Fibroblast of villous mesenchyme (primary cell): ENCODE measurements at regions not wholly inside any gene's neighbourhood (a gene's known extent, or its start where the extent isn't known, plus 50 kb on each side); places are given as distances from the start of the nearest gene placed in this dataset.
A peak's percentile ranks its signal among the peaks of the same experiment; 100 is the strongest.

Experiments used
- DNase-seq: peaks from one replicate; pipeline ENCODE4 v3.0.0-alpha.2; 2010; ENCODE audit warnings: low read depth
- H3K4me3 ChIP-seq: 2 replicates; pipeline ENCODE4 v1.5.1; 2011; ENCODE audit warnings: low read depth, mild to moderate bottlenecking, low read length
- CTCF ChIP-seq: IDR thresholded peaks from 2 replicates; pipeline ENCODE4 v1.5.1; 2012; ENCODE audit warnings: low read depth, mild to moderate bottlenecking, low read length; ENCODE audit not compliant: insufficient read depth

GRCh38 chr7:18213652-18214051, 186.0 kb upstream of the PRPS1L1 start:
- DNase-seq = no peak
- TF ChIP-seq CTCF = no peak

DNA sequence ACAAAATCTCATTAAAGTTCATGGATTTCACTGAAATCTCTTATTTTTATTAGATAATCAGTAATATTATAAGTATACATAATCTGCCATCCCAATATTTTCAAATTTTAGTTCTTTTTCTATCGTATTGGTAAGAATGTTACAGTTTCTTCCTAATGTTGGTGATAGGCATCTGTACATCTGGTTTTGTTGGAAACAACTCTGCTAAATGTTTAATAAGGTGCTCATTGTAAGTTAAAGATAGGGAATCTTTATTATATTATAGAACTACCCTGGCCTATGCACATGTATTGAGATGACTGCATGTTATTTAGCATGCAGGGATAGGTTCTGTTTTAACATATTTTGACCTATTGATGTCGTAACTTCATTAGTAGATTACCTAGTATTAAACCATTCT, 188.6 kb upstream of the PRPS1L1 start:
- H3K4me3 ChIP-seq = no peak overlapping the region
- TF ChIP-seq CTCF = no peak
- DNase-seq = no peak

More at GRCh38 chr7:18213652-18214051, 186.0 kb upstream of the PRPS1L1 start:
- H3K4me3 ChIP-seq = no peak overlapping the region

GRCh38 chr7:18221377-18222293, 194.0 kb upstream of the PRPS1L1 start:
- DNase-seq = peak; percentile 2
- H3K4me3 ChIP-seq = no peak overlapping the region
- no peak for TF ChIP-seq CTCF

GRCh38 chr7:18222636-18223035, 195.0 kb upstream of the PRPS1L1 start:
- DNase-seq = no peak
- TF ChIP-seq CTCF = no peak

DNA sequence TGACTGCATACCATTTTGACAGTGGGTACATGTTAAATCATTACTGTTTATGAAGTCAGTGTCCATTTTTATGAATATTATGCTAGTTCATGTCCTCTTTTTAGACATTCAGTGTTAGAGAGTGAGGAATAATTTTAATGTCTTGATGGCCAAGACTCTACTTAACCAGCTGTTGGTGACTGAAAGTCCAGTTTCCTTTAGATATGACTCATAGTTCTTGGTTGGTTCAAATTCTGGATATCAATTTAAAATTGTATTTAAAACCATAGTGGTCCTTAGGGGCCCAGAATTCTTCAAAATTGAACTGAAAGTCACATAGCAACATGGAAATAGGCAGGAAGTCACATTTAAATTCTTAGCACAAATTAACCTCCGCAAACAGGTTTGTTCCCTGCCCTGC, 196.5 kb upstream of the PRPS1L1 start:
- no peak for TF ChIP-seq CTCF
- no peak overlapping the region for H3K4me3 ChIP-seq
- DNase-seq = no peak

More at GRCh38 chr7:18222636-18223035, 195.0 kb upstream of the PRPS1L1 start:
- H3K4me3 ChIP-seq = no peak overlapping the region

- no peak overlapping the region for H3K4me3 ChIP-seq
- TF ChIP-seq CTCF = no peak
- no peak for DNase-seq
Observed at GRCh38 chr7:18225067-18225466, 197.4 kb upstream of the PRPS1L1 start.
